HEK293T (cell line): ENCODE measurements at regions not wholly inside any gene's neighbourhood (a gene's known extent, or its start where the extent isn't known, plus 50 kb on each side); places are given as distances from the start of the nearest gene placed in this dataset.
"Not testable (repeated sequence)": the region's sequence is repeated elsewhere in the genome, so short reads cannot be mapped to it uniquely, and the experiment has no call there.

Source experiments
- CTCF ChIA-PET: fragments of 350-600 bp; formaldehyde crosslinking; extraction: SDS; loops from one replicate; lab custom pipeline; 2021; ENCODE audit warnings: antibody characterized with exemption, inconsistent platforms; lab: Yijun Ruan, JAX
- POLR2A ChIA-PET: fragments of 350-600 bp; formaldehyde crosslinking; extraction: SDS; loops from one replicate; lab custom pipeline; 2020; ENCODE audit warnings: antibody characterized with exemption, inconsistent platforms; lab: Yijun Ruan, JAX
- DNase-seq: peaks from one replicate; pipeline ENCODE4 v3.0.0; 2012; ENCODE audit warnings: mixed read lengths; ENCODE audit errors: extremely low spot score
- ARNT ChIP-seq: fragments of 450-650 bp; IDR thresholded peaks from 2 replicates; pipeline ENCODE4 v1.6.1; 2017; ENCODE audit warnings: mild to moderate bottlenecking
- BHLHE40 ChIP-seq: fragments of 450-650 bp; IDR thresholded peaks from 2 replicates; pipeline ENCODE4 v1.6.1; 2016; ENCODE audit warnings: mild to moderate bottlenecking, moderate library complexity, borderline replicate concordance
- CTBP1 ChIP-seq: fragments of 450-650 bp; IDR thresholded peaks from 2 replicates; pipeline ENCODE4 v1.6.1; 2016; ENCODE audit warnings: borderline replicate concordance
- ELF4 ChIP-seq: fragments of 450-650 bp; IDR thresholded peaks from 2 replicates; pipeline ENCODE4 v1.6.1; 2017; ENCODE audit warnings: antibody characterized with exemption
- FOXA1 ChIP-seq: fragments of 450-650 bp; IDR thresholded peaks from 2 replicates; pipeline ENCODE4 v1.6.1; 2016; ENCODE audit warnings: mild to moderate bottlenecking
- FOXK2 ChIP-seq: fragments of 450-650 bp; IDR thresholded peaks from 2 replicates; pipeline ENCODE4 v1.6.1; 2016; ENCODE audit warnings: mild to moderate bottlenecking
- FOXM1 ChIP-seq: fragments of 450-650 bp; IDR thresholded peaks from 2 replicates; pipeline ENCODE4 v1.6.1; 2017; ENCODE audit warnings: mild to moderate bottlenecking, borderline replicate concordance
- HDGF ChIP-seq: fragments of 450-650 bp; IDR thresholded peaks from 2 replicates; pipeline ENCODE4 v1.6.1; 2017; ENCODE audit warnings: antibody characterized with exemption, borderline replicate concordance
- L3MBTL2 ChIP-seq: fragments of 450-650 bp; conservative IDR thresholded peaks from 2 replicates; pipeline ENCODE4 v1.6.1; 2016; ENCODE audit warnings: mild to moderate bottlenecking
- LEF1 ChIP-seq: fragments of 450-650 bp; IDR thresholded peaks from 2 replicates; pipeline ENCODE4 v1.6.1; 2017; ENCODE audit warnings: mild to moderate bottlenecking, borderline replicate concordance
- NFRKB ChIP-seq: fragments of 450-650 bp; IDR thresholded peaks from 2 replicates; pipeline ENCODE4 v1.6.1; 2016; ENCODE audit warnings: mild to moderate bottlenecking, moderate library complexity
- PKNOX1 ChIP-seq: fragments of 450-650 bp; IDR thresholded peaks from 2 replicates; pipeline ENCODE4 v1.6.1; 2016
- SP1 ChIP-seq: fragments of 450-650 bp; IDR thresholded peaks from 2 replicates; pipeline ENCODE4 v1.6.1; 2017
- SUZ12 ChIP-seq: fragments of 450-650 bp; IDR thresholded peaks from 2 replicates; pipeline ENCODE4 v1.6.1; 2016; ENCODE audit warnings: mild to moderate bottlenecking
- TARDBP ChIP-seq: fragments of 450-650 bp; IDR thresholded peaks from 2 replicates; pipeline ENCODE4 v1.6.1; 2016
- ZNF384 ChIP-seq: fragments of 450-650 bp; IDR thresholded peaks from 2 replicates; pipeline ENCODE4 v1.6.1; 2016

GRCh38 chr9:74083681-74084433 is 413.3 kb upstream of the RORB start:
- DNase-seq: no peak
- TF ChIP-seq SUZ12 (no peak), ARNT (no peak), CTBP1 (no peak), FOXK2 (no peak)
- ChIA-PET POLR2A (no interaction called here), CTCF (no interaction called here)

DNA sequence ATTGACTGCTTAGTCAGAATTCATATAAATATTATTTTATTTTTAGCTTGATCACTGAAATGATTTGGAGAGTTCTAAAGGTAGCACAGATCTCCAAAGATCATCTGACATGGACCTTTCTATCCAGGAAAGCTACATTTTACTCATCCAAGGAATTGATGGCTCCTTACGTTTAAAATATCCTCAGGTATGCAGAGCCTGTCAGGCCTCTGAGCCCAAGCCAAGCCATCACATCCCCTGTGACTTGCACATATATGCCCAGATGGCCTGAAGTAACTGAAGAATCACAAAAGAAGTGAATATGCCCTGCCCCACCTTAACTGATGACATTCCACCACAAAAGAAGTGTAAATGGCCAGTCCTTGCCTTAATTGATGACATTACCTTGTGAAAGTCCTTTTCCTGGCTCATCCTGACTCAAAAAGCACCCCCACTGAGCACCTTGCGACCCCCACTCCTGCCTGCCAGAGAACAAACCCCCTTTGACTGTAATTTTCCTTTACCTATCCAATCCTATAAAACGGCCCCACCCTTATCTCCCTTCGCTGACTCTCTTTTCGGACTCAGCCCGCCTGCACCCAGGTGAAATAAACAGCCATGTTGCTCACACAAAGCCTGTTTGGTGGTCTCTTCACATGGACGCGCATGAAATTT is 411.6 kb upstream of the RORB start:
- CTCF ChIA-PET, DNase-seq, POLR2A ChIA-PET: not testable (repeated sequence)

DNA sequence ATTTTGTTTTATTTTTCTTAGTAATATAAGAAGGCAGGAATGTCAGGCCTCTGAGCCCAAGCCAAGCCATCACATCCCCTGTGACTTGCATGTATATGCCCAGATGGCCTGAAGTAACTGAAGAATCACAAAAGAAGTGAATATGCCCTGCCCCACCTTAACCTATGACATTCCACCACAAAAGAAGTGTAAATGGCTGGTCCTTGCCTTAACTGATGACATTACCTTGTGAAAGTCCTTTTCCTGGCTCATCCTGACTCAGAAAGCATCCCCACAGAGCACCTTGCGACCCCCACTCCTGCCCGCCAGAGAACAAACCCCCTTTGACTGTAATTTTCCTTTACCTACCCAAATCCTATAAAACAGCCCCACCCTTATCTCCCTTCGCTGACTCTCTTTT is 406.2 kb upstream of the RORB start:
- POLR2A ChIA-PET, DNase-seq, CTCF ChIA-PET: not testable (repeated sequence)

DNA sequence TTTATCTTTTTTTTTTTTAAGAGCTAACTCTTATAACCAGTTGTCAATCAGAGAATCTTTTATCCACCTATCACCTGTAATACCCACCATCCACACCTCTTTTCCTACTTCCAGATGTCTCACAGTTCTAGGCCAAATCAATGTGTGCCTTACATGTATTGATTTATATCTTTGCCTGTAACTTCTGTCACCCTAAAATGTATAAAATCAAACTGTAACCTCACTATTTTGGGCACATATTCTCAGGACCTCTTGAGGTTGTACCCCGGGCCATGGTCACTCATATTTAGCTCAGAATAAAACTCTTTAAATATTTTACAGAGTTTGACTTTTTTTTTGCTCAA is 404.7 kb upstream of the RORB start:
- no peak for TF ChIP-seq ELF4
- TF ChIP-seq SP1: no peak
- no peak for TF ChIP-seq FOXM1
- TF ChIP-seq SUZ12: no peak
- TF ChIP-seq BHLHE40: no peak
- no peak for TF ChIP-seq PKNOX1
- no peak for TF ChIP-seq HDGF
- no peak for TF ChIP-seq FOXK2
- no peak for TF ChIP-seq L3MBTL2
- no peak for TF ChIP-seq TARDBP
- no peak for TF ChIP-seq CTBP1
- TF ChIP-seq NFRKB: no peak
- TF ChIP-seq ZNF384: no peak
- no peak for TF ChIP-seq LEF1
- no peak for TF ChIP-seq FOXA1
- no peak for TF ChIP-seq ARNT
- ChIA-PET CTCF (no interaction called here), POLR2A (no interaction called here)
- DNase-seq: no peak

GRCh38 chr9:74094037-74094436 is 403.1 kb upstream of the RORB start:
- POLR2A ChIA-PET, DNase-seq, CTCF ChIA-PET: not testable (repeated sequence)

- ChIA-PET POLR2A (no interaction called here), CTCF (no interaction called here)
- no peak for DNase-seq
- TF ChIP-seq CTBP1: no peak
- TF ChIP-seq PKNOX1: no peak
- no peak for TF ChIP-seq HDGF
- no peak for TF ChIP-seq ARNT
- no peak for TF ChIP-seq SUZ12
- TF ChIP-seq FOXK2: no peak
- no peak for TF ChIP-seq L3MBTL2
- no peak for TF ChIP-seq FOXA1
- TF ChIP-seq TARDBP: no peak
- TF ChIP-seq BHLHE40: no peak
- TF ChIP-seq LEF1: no peak
- TF ChIP-seq ZNF384: no peak
- no peak for TF ChIP-seq ELF4
These were observed 402.4 kb upstream of the RORB start for GRCh38 chr9:74094766-74095165.

DNA sequence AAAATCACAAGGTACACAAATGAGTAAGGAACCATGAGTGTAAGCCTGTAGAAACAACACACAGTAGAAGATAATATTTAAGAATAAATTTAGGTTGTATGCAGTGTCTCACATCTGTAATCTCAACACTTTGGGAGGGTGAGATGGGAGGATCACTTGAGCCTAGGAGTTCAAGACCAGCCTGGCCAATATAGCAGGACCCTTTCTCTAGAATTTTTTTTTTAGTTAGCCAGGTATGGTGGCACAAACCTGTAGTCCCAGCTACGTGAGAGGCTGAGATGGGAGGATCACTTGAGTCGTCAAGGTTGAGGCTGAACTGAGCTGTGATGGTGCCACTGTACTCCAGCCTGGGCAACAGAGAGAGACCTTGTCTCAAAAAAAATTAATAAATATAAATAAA is 401.2 kb upstream of the RORB start:
- DNase-seq: no peak
- ChIA-PET CTCF (no interaction called here), POLR2A (no interaction called here)
- TF ChIP-seq LEF1 (no peak), BHLHE40 (no peak), FOXM1 (no peak)

DNA sequence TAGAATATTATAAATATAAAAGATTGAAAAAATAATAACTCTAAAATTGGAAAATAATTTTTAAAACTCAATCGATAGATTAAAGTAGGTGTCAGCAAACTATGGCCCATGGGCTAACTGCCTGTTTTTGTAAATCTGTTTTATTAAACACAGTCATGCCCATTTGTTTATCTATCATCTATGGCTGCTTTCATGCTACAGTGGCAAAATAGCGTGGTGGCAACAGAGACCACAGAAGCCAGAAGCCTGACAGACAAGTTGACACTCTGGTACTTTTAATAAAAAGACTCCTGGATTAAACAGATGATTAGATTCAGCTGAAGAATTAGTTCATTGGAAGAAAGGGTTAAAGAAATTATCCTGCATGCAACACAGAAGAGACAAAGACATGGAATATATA is 400.7 kb upstream of the RORB start:
- DNase-seq: no peak
- CTCF ChIA-PET: no interaction called here
- TF ChIP-seq FOXA1: no peak
- TF ChIP-seq NFRKB: no peak
- TF ChIP-seq SUZ12: no peak
- POLR2A ChIA-PET: no interaction called here
